Ascending aorta (tissue), 2 donors: ENCODE measurements at regions not wholly inside any gene's neighbourhood (a gene's known extent, or its start where the extent isn't known, plus 50 kb on each side); places are given as distances from the start of the nearest gene placed in this dataset.

Experiments used
- DNase-seq, 2 donors: peaks; one replicate each; pipeline ENCODE4 v3.0.0-alpha.2; 2019; ENCODE audit warnings: low spot score in 2 of 2
- H3K27ac ChIP-seq, 2 donors: fragments of 200-600 bp; sonication (generic); one replicate each; pipeline ENCODE4 v1.5.1; 2016 to 2017; ENCODE audit warnings: mild to moderate bottlenecking in 1 of 2
- H3K27me3 ChIP-seq: fragments of 200-600 bp; sonication (generic); one replicate; pipeline ENCODE4 v1.5.1; 2017
- H3K36me3 ChIP-seq, 2 donors: fragments of 200-600 bp; sonication (generic); one replicate each; pipeline ENCODE4 v1.5.1; 2016
- H3K4me1 ChIP-seq, 2 donors: fragments of 200-600 bp; sonication (generic); one replicate each; pipeline ENCODE4 v1.5.1; 2016 to 2017; ENCODE audit warnings: mild to moderate bottlenecking in 1 of 2
- H3K4me3 ChIP-seq, 2 donors: fragments of 200-600 bp; sonication (generic); one replicate each; pipeline ENCODE4 v1.5.1; 2016 to 2017; ENCODE audit warnings: mild to moderate bottlenecking in 1 of 2
- H3K9me3 ChIP-seq, 2 donors: fragments of 200-600 bp; sonication (generic); one replicate each; pipeline ENCODE4 v1.5.1; 2016
- CTCF ChIP-seq, 3 experiments: fragments of 200-600 bp in 2 of 3; fragments of 450-650 bp in 1 of 3; sonication (generic) in 2 of 3; IDR thresholded peaks; one replicate each; pipeline ENCODE4 v1.5.1; 2016 to 2019; ENCODE audit warnings: antibody characterized with exemption in 3 of 3, mild to moderate bottlenecking in 1 of 3, moderate library complexity in 1 of 3
- intact Hi-C: fragments of 100-400 bp; cut with DNase I; formaldehyde crosslinking; loops from one replicate; pipeline ENCODE4 v1.15.1; 2023

GRCh38 chr3:117510396-117510795, 800.8 kb downstream of the TUSC7 start:
- H3K27me3 ChIP-seq = no peaks in the 10 kb centered on the region

GRCh38 chr3:117512975-117513374, 803.4 kb downstream of the TUSC7 start:
- H3K4me1 ChIP-seq = no peaks in the 10 kb centered on the region
- H3K4me3 ChIP-seq = no peak overlapping the region
- no peaks in the 10 kb centered on the region for H3K9me3 ChIP-seq
- DNase-seq = no peak
- no peak for TF ChIP-seq CTCF (IDR thresholded peaks at IDR 0.05)
- H3K27me3 ChIP-seq = no peaks in the 10 kb centered on the region
- H3K27ac ChIP-seq = no peak overlapping the region
- no peaks in the 10 kb centered on the region for H3K36me3 ChIP-seq
- intact Hi-C loops = no loop called here

More at GRCh38 chr3:117510396-117510795, 800.8 kb downstream of the TUSC7 start:
- Histone ChIP-seq H3K27ac (no peak overlapping the region), H3K36me3 (no peaks in the 10 kb centered on the region), H3K4me3 (no peak overlapping the region), H3K4me1 (no peaks in the 10 kb centered on the region), H3K9me3 (no peaks in the 10 kb centered on the region)
- DNase-seq = no peak
- TF ChIP-seq CTCF (IDR thresholded peaks at IDR 0.05) = no peak
- intact Hi-C loops = no loop called here

- Histone ChIP-seq H3K4me1 (no peaks in the 10 kb centered on the region), H3K27me3 (no peaks in the 10 kb centered on the region), H3K9me3 (no peaks in the 10 kb centered on the region), H3K36me3 (no peaks in the 10 kb centered on the region), H3K27ac (no peak overlapping the region), H3K4me3 (no peak overlapping the region)
- DNase-seq = no peak
- intact Hi-C loops = no loop called here
- TF ChIP-seq CTCF (IDR thresholded peaks at IDR 0.05) = no peak
Measured at GRCh38 chr3:117515309-117515708, 805.7 kb downstream of the TUSC7 start.

GRCh38 chr3:117518364-117518763, 808.8 kb downstream of the TUSC7 start:
- DNase-seq = no peak
- H3K9me3 ChIP-seq = no peaks in the 10 kb centered on the region
- H3K4me3 ChIP-seq = no peak overlapping the region
- no peaks in the 10 kb centered on the region for H3K36me3 ChIP-seq
- H3K4me1 ChIP-seq = no peaks in the 10 kb centered on the region
- intact Hi-C loops = no loop called here
- no peaks in the 10 kb centered on the region for H3K27me3 ChIP-seq
- H3K27ac ChIP-seq = no peak overlapping the region
- no peak for TF ChIP-seq CTCF (IDR thresholded peaks at IDR 0.05)

GRCh38 chr3:117519776-117520175, 810.2 kb downstream of the TUSC7 start:
- intact Hi-C loops = loop anchor here (10.0 kb wide), 1 partner anchor 745 kb away; no protein-coding TSS in a partner anchor
- no peak overlapping the region for H3K27ac ChIP-seq
- H3K4me3 ChIP-seq = no peak overlapping the region
- no peaks in the 10 kb centered on the region for H3K27me3 ChIP-seq
- no peaks in the 10 kb centered on the region for H3K36me3 ChIP-seq
- no peak for TF ChIP-seq CTCF (IDR thresholded peaks at IDR 0.05)
- no peak for DNase-seq
- no peaks in the 10 kb centered on the region for H3K9me3 ChIP-seq
- H3K4me1 ChIP-seq = no peaks in the 10 kb centered on the region

GRCh38 chr3:117520582-117520981, 811.0 kb downstream of the TUSC7 start:
- Histone ChIP-seq H3K4me3 (no peak overlapping the region), H3K27ac (no peak overlapping the region)
- intact Hi-C loops = loop anchor here (10.0 kb wide), 1 partner anchor 746 kb away; no protein-coding TSS in a partner anchor

More at GRCh38 chr3:117520582-117520981, 811.0 kb downstream of the TUSC7 start:
- Histone ChIP-seq H3K36me3 (no peaks in the 10 kb centered on the region), H3K27me3 (no peaks in the 10 kb centered on the region), H3K9me3 (no peaks in the 10 kb centered on the region), H3K4me1 (no peaks in the 10 kb centered on the region)
- DNase-seq = no peak
- TF ChIP-seq CTCF (IDR thresholded peaks at IDR 0.05) = no peak
